T47D (cell line): ENCODE measurements at regions not wholly inside any gene's neighbourhood (a gene's known extent, or its start where the extent isn't known, plus 50 kb on each side); places are given as distances from the start of the nearest gene placed in this dataset.

Source experiments
- DNase-seq, 2 experiments: peaks; one replicate each; pipeline versions ENCODE4 v3.0.0 to v3.0.0-alpha.2; 2011 to 2012; ENCODE audit warnings: low read depth in 1 of 2, low spot score in 1 of 2
- JUND ChIP-seq: IDR thresholded peaks from 2 replicates; pipeline ENCODE4 v1.6.1; 2012; ENCODE audit warnings: low read depth
- in situ Hi-C: cut with HindIII; loops from 2 replicates; pipeline ENCODE4 v1.10.0; 2016; ENCODE audit warnings: low sequenced_read_pairs, low pct_unique_long_range_greater_than_20kb

DNA sequence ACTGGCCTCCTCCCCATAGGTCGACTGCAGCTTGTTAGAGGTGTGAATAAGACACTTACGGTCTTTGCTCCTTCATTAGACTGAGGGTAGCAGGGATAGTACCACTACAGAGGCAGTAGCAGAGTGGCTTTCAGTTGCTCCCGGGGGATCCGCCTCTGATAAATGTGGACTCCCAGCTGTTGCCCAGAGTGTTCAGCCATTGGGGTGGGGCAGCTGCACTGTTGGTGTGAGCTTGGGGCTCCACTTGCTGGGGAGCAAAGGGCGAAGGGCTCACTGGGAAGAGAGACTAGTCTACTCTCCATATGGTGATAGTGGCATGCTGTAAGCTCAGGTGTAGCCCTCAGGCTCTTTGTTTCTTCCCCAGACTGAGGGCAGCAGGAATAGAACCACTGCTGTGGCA lies 239.1 kb downstream of the LRRN1 start:
- DNase-seq: no peak
- in situ Hi-C loops: no loop called here
- TF ChIP-seq JUND: no peak

DNA sequence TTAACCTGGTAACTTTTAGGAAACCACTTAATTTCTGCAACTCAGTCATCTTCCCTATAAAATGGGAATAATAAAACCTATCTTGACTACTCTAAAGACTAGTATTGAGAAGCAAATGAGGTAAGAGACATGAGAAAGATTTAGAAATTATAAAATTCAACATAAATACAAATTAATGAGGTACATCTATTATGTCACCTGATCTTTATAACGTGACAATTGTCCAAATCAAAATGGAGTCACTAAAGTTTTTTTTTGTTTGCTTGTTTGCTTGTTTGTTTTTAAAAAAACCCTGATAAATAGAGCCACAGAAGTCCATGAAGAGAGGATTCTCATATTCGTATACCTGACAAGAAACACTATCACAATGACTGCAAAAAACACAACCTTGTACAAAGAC lies 242.8 kb downstream of the LRRN1 start:
- in situ Hi-C loops: no loop called here
- no peak for DNase-seq
- no peak for TF ChIP-seq JUND

DNA sequence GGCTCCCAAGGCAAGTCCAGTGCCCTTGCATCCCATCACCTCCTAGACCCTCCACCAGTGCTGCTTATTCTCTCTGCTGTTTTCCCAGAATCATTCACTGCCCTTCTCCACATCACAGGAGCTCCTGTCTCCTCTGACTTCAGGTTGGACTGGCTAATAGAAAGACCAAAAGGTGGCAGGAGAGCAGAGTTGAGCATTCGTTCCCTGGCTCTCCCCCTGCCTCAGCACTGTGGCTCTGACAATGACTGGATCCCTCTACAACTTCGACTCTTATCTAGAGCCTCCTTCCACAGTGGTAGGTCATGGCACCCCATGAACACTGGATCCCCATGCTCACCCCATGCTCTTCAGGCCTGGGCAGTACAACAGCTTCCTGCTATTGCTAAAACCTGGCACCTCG lies 243.6 kb downstream of the LRRN1 start:
- TF ChIP-seq JUND: no peak

DNA sequence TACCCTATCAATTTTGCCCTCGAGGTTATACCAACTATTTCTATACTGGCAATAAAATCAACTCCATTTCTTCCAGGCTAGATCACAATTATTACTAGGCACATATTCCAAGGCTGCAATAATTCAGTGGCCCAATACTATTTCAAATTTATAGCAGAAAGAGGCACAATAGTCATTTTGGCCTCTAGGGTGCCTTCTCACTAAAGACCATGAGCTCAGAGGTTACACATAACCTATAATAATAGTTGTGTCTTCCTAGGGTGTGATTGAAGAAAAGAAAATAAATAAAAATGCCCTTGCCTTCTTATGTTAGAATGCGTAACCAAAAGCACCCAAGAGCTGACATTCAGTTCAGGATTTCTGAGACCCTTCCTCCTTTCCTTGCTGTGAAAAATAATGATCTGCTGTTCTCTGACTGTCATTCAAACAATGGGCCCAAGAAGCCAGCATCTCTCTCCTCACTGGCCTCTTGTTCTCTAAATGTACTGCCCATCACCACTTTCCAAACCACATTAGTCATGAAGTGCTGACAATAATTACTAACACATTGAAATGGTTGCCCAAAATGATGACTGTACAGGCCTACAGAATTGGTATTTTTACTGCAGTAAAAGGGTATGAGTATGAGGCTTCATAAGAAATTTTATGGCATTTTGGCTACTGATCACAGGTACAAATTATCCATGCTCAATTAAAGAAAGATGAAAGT lies 244.8 kb downstream of the LRRN1 start:
- DNase-seq: no peak
- TF ChIP-seq JUND: no peak
- in situ Hi-C loops: no loop called here

More for the DNA sequence above, 243.6 kb downstream of the LRRN1 start:
- in situ Hi-C loops: no loop called here
- no peak for DNase-seq

DNA sequence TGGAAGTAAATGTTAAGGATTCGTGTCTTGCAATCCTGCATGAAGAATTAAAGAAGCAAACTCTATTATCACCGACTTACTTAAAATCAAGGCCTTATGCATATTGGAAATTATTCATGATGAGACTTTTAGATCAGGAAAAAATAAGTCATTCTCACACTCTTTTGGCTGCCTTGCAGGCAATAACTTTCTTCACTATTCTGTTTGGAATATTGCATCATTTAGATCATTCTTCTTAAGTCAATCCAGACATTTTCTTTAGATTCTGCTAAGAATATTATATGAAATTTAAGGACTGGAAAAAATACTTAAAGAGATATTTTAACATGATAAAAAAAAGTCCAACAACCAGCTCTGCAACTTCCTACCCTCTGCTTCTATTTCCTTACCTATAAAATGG lies 245.4 kb downstream of the LRRN1 start:
- peak in 1 of 2 experiments; percentile 9 for DNase-seq
- in situ Hi-C loops: no loop called here
- no peak for TF ChIP-seq JUND

DNA sequence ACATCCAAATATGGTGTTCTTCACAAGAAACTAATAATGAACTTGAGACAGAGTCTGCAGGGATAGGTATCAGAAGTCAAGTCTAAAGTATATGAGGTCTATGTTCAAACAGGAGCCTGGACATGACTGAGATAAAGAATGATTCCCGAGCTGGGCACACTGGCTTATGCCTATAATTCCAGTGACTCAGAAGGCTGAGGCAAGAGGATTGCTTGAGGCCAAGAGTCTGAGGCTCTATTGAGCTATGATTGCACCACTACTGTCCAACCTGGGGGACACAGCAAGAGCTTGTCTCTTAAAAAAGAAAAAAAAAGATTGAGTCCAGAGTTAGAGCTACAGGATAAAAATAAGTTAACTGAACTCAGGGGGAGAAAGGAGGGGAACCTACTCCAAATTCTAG lies 246.5 kb downstream of the LRRN1 start:
- TF ChIP-seq JUND: no peak
- no peak for DNase-seq
- in situ Hi-C loops: no loop called here

DNA sequence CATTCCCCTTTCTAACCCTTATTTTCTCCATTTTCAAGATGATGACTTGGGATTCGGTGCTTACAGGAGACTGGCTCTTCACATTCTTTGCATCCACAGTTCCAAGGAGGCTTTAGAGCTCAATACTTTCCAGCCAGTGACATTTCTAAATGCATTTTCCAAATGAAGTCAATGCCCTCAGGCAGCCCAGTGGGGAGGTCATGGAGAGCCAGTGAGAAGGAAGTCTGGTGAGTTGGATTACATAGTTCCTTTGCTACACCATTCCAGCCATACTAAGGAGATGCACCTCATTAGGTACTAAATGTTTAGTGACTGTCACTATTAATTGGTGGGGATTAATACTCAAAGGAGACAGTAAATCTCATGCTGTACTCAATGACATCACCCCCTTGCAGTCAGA lies 248.1 kb downstream of the LRRN1 start:
- no peak for TF ChIP-seq JUND
- in situ Hi-C loops: no loop called here
- peak in 1 of 2 experiments; percentile 18 for DNase-seq

DNA sequence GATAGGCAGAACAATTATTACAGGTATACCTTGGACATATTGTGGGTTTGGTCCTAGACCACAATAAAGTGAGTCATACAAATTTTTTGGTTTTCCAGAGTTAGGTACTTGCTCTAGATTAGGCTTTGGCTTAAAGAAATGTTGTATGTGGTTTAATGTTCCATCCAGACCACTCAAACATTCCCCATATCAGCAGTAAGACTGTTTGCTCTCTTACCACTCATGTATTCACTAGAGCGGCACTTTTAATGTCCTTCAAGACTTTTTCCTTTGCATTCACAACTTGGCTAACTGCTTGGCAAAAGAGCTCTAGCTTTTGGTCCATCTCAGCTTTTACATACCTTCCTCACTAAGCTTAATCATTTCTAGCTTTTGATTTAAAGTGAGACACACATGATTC lies 250.5 kb upstream of the SETMAR start:
- in situ Hi-C loops: no loop called here
- no peak for TF ChIP-seq JUND
- DNase-seq: no peak

DNA sequence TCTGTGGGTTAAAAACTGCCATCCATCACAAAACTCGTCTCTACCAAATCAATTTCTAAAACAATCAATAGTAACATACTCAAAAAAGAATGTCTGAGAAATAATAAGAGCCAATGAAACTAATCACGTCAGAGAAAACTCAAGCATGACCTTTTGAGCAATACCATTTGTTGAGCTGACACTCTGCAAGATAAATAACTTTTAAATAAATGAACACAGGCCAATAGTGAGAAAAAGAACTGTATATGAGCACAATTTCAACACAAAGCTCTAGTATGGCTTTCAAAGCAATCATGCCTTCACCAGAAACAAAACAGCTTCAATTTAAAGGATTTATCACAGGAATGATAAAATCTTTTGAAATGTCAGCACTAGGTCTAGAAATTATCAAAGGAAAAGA lies 249.2 kb upstream of the SETMAR start:
- in situ Hi-C loops: no loop called here
- TF ChIP-seq JUND: no peak
- DNase-seq: no peak

DNA sequence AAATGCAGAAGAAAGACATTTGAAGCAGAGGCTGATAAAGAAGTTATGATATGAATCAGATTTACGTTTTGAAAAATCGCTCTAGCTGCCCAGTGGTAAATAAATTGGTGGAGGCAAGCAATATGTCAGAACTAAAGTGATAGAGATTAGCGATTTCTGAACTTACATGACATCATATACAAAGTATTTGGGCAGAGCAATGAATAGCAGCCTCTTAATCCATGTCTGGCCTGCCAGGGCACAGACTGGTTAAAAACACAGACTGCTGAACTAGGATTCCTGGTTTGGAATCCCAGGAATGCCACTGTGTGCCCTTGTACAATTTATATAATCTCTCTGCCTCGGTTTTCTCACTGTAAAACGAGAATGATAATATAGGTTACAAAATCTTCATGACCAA lies 243.1 kb upstream of the SETMAR start:
- no peak for TF ChIP-seq JUND
- peak; percentile 26 to 62 for DNase-seq
- in situ Hi-C loops: no loop called here

DNA sequence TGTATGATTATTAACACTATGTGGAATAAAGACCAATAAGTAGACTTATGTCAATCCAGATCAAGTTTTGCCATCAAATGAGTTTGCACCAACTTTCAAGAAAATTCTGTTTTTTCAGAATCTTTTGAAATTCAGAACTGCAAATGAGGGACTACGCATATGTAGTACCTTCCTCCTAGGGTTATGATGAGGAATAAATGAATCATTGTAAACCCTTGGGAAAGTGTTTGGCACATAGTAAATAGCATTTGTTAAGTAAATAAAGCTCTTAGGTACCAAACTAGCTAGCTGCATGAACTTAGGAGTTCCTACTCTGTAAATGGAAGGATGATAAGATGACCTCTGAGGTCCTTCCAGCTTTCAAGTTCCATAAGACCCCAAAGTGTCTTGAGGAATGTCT lies 242.6 kb upstream of the SETMAR start:
- in situ Hi-C loops: no loop called here
- no peak for DNase-seq
- TF ChIP-seq JUND: no peak

DNA sequence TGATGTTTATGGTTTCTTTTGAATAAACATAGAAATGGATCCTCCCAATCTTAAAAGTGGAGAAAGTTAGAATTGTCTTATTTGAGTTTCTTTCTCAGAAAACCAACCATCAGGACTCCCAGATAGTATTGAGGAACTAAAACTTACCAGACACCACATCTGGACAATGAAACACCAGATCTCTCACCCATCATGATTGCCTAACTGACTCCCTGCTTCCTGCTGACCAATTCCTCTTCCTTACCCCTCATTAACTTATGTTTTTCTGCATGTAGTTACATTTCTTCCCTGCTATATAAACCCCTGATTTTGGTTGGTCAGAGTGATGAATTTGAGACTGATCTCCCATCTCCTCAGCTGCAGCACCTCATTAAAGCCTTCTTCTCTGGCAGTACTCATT lies 242.0 kb upstream of the SETMAR start:
- DNase-seq: no peak
- no peak for TF ChIP-seq JUND
- in situ Hi-C loops: no loop called here

DNA sequence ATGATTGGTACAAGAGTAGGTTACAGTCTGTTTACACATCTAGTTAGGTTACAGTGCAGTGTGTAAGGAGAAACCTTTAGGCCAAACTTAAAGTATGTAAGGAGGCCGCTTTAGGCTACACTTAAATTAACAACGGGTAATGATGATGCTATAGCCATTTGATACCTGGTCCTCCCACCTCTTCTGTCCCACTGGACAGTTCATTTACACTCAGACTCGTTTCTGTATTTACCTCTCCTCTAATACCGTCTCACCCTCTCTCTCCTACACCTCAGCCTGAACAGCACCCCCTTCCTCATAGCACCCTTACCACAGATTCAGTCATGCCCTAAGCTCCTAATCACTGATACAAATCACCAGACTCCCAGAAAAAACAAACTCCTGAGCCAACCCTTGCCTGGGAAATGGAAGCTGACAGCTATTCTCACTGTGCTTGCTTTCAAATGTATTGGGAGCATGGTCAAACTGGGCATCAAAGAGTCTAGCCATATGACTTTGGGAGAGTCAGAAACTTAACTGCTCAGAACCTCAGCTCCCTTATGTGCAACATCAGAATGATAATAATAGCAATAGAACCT lies 241.3 kb upstream of the SETMAR start:
- in situ Hi-C loops: no loop called here
- DNase-seq: peak in 1 of 2 experiments; percentile 35
- TF ChIP-seq JUND: no peak

DNA sequence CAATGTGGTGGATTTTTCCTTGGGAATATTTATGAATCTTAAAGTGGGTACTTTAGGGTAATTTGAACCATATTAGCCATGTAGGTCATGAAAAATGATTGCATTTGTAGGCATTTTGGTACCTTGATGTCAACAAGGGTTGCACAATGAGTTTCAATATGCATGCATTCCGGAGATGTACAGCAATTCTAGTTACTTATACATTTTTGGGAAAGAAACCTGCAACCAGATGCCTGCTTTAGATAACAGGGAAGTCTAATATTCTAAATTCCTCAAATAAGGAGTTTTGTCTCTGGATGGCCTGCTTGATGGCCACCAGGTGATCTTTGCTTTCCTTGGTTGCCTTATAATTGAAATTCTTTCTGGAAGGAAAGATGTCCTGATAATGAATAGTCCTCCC lies 240.5 kb upstream of the SETMAR start:
- DNase-seq: no peak
- no peak for TF ChIP-seq JUND
- in situ Hi-C loops: no loop called here
